ENCODE measurements at regions not wholly inside any gene's neighbourhood (a gene's known extent, or its start where the extent isn't known, plus 50 kb on each side); places are given as distances from the start of the nearest gene placed in this dataset.

DNA sequence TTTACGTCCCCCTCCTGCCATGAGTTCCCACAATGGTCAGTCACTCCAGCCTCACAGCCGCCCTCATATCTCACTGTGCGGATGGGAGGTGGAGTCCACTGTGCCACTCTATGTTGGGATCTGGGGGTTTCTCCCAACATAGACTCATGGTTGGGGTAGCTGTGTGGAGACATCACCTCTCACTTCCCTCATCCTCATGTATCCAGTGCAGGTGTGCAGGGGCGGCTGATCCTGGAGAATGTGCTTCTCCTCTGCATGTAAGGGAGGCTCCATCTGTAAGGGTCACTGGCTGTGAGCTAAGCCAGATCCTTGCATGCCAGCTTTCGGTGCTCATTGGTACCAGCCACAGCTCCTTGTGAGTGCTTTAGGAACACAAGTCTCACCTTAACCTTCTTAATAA is 400.8 kb downstream of the CDH26 start:
- TF ChIP-seq POLR2A (IDR thresholded peaks at IDR 0.05; ENCODE audit: low read length): no peak
- TF ChIP-seq, protein P1, sequence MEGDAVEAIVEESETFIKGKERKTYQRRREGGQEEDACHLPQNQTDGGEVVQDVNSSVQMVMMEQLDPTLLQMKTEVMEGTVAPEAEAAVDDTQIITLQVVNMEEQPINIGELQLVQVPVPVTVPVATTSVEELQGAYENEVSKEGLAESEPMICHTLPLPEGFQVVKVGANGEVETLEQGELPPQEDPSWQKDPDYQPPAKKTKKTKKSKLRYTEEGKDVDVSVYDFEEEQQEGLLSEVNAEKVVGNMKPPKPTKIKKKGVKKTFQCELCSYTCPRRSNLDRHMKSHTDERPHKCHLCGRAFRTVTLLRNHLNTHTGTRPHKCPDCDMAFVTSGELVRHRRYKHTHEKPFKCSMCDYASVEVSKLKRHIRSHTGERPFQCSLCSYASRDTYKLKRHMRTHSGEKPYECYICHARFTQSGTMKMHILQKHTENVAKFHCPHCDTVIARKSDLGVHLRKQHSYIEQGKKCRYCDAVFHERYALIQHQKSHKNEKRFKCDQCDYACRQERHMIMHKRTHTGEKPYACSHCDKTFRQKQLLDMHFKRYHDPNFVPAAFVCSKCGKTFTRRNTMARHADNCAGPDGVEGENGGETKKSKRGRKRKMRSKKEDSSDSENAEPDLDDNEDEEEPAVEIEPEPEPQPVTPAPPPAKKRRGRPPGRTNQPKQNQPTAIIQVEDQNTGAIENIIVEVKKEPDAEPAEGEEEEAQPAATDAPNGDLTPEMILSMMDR (IDR thresholded peaks at IDR 0.05): no peak
- TF ChIP-seq, protein P2, sequence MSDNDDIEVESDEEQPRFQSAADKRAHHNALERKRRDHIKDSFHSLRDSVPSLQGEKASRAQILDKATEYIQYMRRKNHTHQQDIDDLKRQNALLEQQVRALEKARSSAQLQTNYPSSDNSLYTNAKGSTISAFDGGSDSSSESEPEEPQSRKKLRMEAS (IDR thresholded peaks at IDR 0.05): no peak
- no peak for TF ChIP-seq ESRRA (IDR thresholded peaks at IDR 0.05; ENCODE audit: borderline replicate concordance, low read length)
- no peak for TF ChIP-seq EP300 (IDR thresholded peaks at IDR 0.05)
